Activated CD8-positive, alpha-beta T cell treated with anti-CD3 and anti-CD28 coated beads for 36 hours (primary cell): ENCODE measurements at regions not wholly inside any gene's neighbourhood (a gene's known extent, or its start where the extent isn't known, plus 50 kb on each side); places are given as distances from the start of the nearest gene placed in this dataset.

ENCODE experiments used
- ATAC-seq: fragments of 200-7000 bp; cut with Tn5 transposase; one replicate; pipeline ENCODE4 v1.10.0; 2021; ENCODE audit warnings: mild to moderate bottlenecking, moderate library complexity
- CTCF ChIA-PET: fragments of 350-600 bp; sonication (Branson Sonifier 250); formaldehyde crosslinking; loops from one replicate; lab custom pipeline; 2021; ENCODE audit warnings: antibody characterized with exemption; lab: Charles Lee
- POLR2A ChIA-PET: fragments of 350-600 bp; sonication (Branson Sonifier 250); formaldehyde crosslinking; loops from one replicate; lab custom pipeline; 2021; ENCODE audit warnings: antibody characterized with exemption; lab: Charles Lee
- DNase-seq: peaks from one replicate; pipeline ENCODE4 v3.0.0-alpha.2; 2020
- H3K27ac Mint-ChIP-seq: one replicate; pipeline ENCODE4 v1.8.0; 2021; ENCODE audit warnings: mild to moderate bottlenecking, mixed read lengths
- H3K27me3 Mint-ChIP-seq: one replicate; pipeline ENCODE4 v1.8.0; 2021; ENCODE audit warnings: mixed read lengths
- H3K36me3 Mint-ChIP-seq: one replicate; pipeline ENCODE4 v1.8.0; 2021; ENCODE audit warnings: low read depth, mixed read lengths
- H3K4me1 Mint-ChIP-seq: one replicate; pipeline ENCODE4 v1.8.0; 2021; ENCODE audit warnings: low read depth, mixed read lengths
- H3K4me3 Mint-ChIP-seq: one replicate; pipeline ENCODE4 v1.8.0; 2021; ENCODE audit warnings: mild to moderate bottlenecking, moderate library complexity, mixed read lengths
- H3K9me3 Mint-ChIP-seq: one replicate; pipeline ENCODE4 v1.8.0; 2021; ENCODE audit warnings: mixed read lengths
- CTCF ChIP-seq: fragments of 200-600 bp; IDR thresholded peaks from one replicate; pipeline ENCODE4 v1.8.0; 2022; ENCODE audit warnings: antibody characterized with exemption, mild to moderate bottlenecking
- intact Hi-C: fragments of 100-400 bp; cut with micrococcal nuclease; formaldehyde crosslinking; loops from one replicate; pipeline ENCODE4 v1.10.0; 2022

- intact Hi-C loops: no loop called here
- H3K4me1 Mint-ChIP-seq: no peaks in the 10 kb centered on the region
- no peak overlapping the region for H3K4me3 Mint-ChIP-seq
- no peak overlapping the region for H3K27ac Mint-ChIP-seq
- H3K9me3 Mint-ChIP-seq: no peaks in the 10 kb centered on the region
- TF ChIP-seq CTCF: no peak
- ChIA-PET CTCF (no interaction called here), POLR2A (no interaction called here)
- H3K27me3 Mint-ChIP-seq: peaks cover 13% of the 10 kb centered on the region
- H3K36me3 Mint-ChIP-seq: no peaks in the 10 kb centered on the region
- no peak for ATAC-seq
- DNase-seq: no peak
Measured at GRCh38 chr15:38038659-38039442, 104.4 kb downstream of the TMCO5A start.

- intact Hi-C loops: no loop called here
- H3K36me3 Mint-ChIP-seq: no peaks in the 10 kb centered on the region
- H3K27ac Mint-ChIP-seq: no peak overlapping the region
- no peak overlapping the region for H3K4me3 Mint-ChIP-seq
- DNase-seq (no peak), ATAC-seq (no peak)
- peaks cover 15% of the 10 kb centered on the region for H3K27me3 Mint-ChIP-seq
- ChIA-PET CTCF (no interaction called here), POLR2A (no interaction called here)
- H3K4me1 Mint-ChIP-seq: no peaks in the 10 kb centered on the region
- no peaks in the 10 kb centered on the region for H3K9me3 Mint-ChIP-seq
- no peak for TF ChIP-seq CTCF
Measured at GRCh38 chr15:38040615-38041014, 106.2 kb downstream of the TMCO5A start.

- no peaks in the 10 kb centered on the region for H3K4me1 Mint-ChIP-seq
- POLR2A ChIA-PET: no interaction called here
- H3K9me3 Mint-ChIP-seq: no peaks in the 10 kb centered on the region
- H3K27ac Mint-ChIP-seq: no peak overlapping the region
- ATAC-seq (no peak), DNase-seq (no peak)
- no peak overlapping the region for H3K4me3 Mint-ChIP-seq
- intact Hi-C loops: no loop called here
- H3K36me3 Mint-ChIP-seq: no peaks in the 10 kb centered on the region
- peaks cover 11% of the 10 kb centered on the region for H3K27me3 Mint-ChIP-seq
- CTCF ChIA-PET: no interaction called here
- TF ChIP-seq CTCF: no peak
Measured at GRCh38 chr15:38041576-38041975, 107.1 kb downstream of the TMCO5A start.

GRCh38 chr15:38042211-38042610 lies 107.8 kb downstream of the TMCO5A start:
- CTCF ChIA-PET: no interaction called here
- POLR2A ChIA-PET: no interaction called here

More at GRCh38 chr15:38042211-38042610, 107.8 kb downstream of the TMCO5A start:
- TF ChIP-seq CTCF: no peak
- H3K36me3 Mint-ChIP-seq: no peaks in the 10 kb centered on the region
- no peak for ATAC-seq
- DNase-seq: no peak
- intact Hi-C loops: no loop called here
- no peaks in the 10 kb centered on the region for H3K4me1 Mint-ChIP-seq
- H3K9me3 Mint-ChIP-seq: no peaks in the 10 kb centered on the region
- no peak overlapping the region for H3K4me3 Mint-ChIP-seq
- peaks cover 11% of the 10 kb centered on the region for H3K27me3 Mint-ChIP-seq
- H3K27ac Mint-ChIP-seq: no peak overlapping the region
